GM19239 (cell line): ENCODE measurements at regions not wholly inside any gene's neighbourhood (a gene's known extent, or its start where the extent isn't known, plus 50 kb on each side); places are given as distances from the start of the nearest gene placed in this dataset.
"Not testable (repeated sequence)": the region's sequence is repeated elsewhere in the genome, so short reads cannot be mapped to it uniquely, and the experiment has no call there.

Experiments used
- DNase-seq: peaks from one replicate; pipeline ENCODE4 v3.0.0; 2011; ENCODE audit warnings: low spot score; ENCODE audit not compliant: insufficient read length
- FAIRE-seq: peaks from 2 replicates; lab custom pipeline; 2011; peaks lifted over from hg19 to GRCh38; lab: Jason Lieb, UNC

DNA sequence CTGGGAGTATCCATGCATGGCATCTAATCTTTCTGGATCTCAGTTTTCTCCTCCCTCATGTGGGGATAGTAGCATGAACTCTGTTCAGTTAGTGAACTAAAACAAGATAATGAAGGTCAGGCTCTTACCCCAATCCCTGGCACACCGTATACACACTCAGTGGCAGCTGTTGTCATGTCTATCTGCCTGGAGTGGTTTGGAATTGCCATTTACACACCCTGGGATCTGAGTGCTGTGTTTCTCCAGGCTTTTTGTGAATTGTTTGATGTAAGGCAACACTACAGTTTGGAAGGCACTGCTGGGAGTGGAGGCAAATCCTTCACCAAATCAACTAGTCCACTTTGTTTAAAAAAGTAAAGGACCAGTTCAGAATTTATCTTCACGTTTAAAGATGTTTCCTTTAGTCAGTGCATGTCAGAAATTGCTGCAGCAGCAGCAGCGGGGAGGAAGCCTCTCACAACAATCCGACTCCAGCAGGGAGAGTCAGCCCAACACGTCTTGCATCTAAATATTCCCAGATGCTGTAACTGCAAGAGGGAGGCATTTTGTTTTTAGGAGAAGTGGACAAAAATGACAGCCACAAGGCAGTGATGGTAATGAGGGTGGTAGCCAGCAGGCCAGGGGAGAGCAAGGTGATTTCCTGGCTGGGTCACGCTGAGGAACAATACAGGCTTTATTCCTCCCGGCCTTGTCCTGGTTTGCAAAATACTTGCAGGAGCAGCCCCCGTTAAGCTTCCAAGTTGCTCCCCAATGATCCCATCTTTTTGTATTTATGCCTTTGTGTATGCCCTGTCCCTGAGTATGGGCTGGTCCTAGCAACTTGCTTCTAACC, 128.5 kb upstream of the LRIG1 start:
- no peak for FAIRE-seq
- DNase-seq: no peak

- no peak for DNase-seq
- no peak for FAIRE-seq
These were observed 129.2 kb upstream of the LRIG1 start for GRCh38 chr3:66629982-66630368.

- FAIRE-seq: no peak
- no peak for DNase-seq
These were observed 132.9 kb upstream of the LRIG1 start for GRCh38 chr3:66633402-66634381.

- DNase-seq (no peak), FAIRE-seq (no peak)
These were observed 137.9 kb upstream of the LRIG1 start for GRCh38 chr3:66638717-66639116.

GRCh38 chr3:66639809-66640356, 139.1 kb upstream of the LRIG1 start:
- DNase-seq (no peak), FAIRE-seq (no peak)

GRCh38 chr3:66642019-66642418, 141.2 kb upstream of the LRIG1 start:
- FAIRE-seq: no peak
- DNase-seq: no peak

DNA sequence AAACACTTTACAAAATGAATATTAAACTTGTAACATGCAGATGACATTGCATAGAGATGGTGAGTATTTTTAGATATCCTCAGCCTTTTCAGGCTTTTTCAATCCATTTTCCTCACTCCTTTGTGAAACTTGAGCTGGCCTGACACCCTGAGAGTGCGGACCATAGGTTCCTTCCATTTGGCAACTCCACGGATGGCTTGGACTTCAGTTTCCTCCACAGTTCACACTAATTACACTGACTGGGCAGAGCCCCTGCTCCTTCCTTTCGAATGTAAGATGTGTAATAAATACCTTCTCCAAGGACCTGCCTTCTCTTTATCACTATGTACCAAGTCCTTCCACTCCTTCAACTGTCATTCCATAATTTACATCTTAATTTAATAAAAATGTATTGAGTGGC, 141.7 kb upstream of the LRIG1 start:
- DNase-seq (no peak), FAIRE-seq (no peak)

DNA sequence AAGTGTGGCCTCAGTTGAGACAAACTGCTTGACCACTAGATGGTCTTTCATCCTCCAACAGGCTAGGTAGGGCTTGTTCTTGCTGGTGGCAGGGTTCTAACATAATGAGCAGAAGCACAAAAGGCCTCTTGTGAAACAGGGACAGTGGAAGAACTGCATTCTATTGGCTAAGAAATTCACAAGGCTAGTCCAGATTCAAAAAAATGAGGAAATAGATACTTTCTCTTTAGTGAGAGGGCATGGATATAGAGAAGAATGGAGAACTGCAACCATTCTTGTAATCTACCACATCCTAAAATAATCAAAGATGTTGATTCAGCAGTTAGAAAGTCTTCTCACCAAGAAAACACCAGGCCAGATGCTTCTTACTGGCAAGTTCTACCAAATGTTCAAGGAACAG, 143.7 kb upstream of the LRIG1 start:
- no peak for DNase-seq
- FAIRE-seq: no peak

GRCh38 chr3:66648975-66649374, 148.2 kb upstream of the LRIG1 start:
- DNase-seq (no peak), FAIRE-seq (no peak)

DNA sequence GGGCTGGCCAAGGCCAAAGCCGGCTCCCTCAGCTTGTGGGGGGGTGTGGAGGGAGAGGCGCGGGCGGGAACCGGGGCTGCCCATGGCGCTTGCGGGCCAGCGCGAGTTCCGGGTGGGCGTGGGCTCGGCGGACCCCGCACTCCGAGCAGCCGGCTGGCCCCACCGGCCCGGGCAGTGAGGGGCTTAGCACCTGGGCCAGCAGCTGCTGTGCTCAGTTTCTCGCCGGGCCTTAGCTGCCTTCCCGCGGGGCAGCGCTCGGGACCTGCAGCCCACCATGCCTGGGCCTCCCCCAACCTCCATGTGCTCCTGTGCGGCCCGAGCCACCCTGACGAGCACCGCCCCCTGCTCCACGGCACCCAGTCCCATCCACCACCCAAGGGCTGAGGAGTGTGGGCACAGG, 150.7 kb upstream of the LRIG1 start:
- DNase-seq, FAIRE-seq: not testable (repeated sequence)

GRCh38 chr3:66652100-66652499, 151.3 kb upstream of the LRIG1 start:
- DNase-seq, FAIRE-seq: not testable (repeated sequence)

DNA sequence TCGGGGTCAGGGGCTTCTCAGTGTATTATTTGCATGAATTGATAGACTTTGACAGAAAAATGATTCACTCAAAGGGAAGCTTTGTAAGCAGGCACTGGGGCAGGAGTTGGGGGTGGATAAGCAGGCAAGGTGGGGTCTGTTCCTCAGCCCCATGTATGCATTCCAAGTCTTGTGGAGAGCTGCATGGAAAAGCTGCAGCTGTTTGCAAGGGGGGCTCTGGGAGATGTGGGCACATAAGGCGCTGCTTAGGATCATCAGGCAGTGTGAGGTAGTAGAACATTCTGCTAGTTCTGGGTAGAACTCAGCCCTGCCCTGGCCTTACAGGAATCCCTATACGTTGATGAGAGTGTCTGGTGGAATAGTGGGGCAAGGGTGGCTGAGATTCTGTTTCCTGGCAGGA, 154.2 kb upstream of the LRIG1 start:
- DNase-seq: no peak
- no peak for FAIRE-seq

DNA sequence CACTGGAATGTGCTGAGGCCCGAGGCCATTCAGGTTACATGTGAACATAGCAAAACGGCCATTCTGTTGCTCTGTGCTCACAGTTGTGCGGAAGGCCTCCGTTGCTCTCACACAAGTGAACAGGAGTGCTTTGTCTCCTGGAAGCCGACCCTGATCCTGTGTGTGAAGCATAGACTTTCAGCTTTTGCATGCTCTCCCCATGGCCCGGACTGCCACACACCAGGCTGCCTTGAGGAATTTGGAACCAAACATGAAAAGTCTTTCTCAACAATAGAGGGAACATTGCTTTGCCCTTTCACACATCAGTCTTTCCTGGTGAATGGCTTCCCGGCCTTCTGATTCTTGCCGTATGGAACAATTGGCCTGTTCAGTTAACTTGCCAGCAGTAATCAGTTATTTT, 154.8 kb upstream of the LRIG1 start:
- DNase-seq (no peak), FAIRE-seq (no peak)

- no peak for DNase-seq
- FAIRE-seq: no peak
These were observed 155.8 kb upstream of the LRIG1 start for GRCh38 chr3:66656609-66657008.

GRCh38 chr3:66659056-66659455, 158.2 kb upstream of the LRIG1 start:
- DNase-seq (no peak), FAIRE-seq (no peak)

GRCh38 chr3:66661628-66662027, 160.8 kb upstream of the LRIG1 start:
- FAIRE-seq (no peak), DNase-seq (no peak)

DNA sequence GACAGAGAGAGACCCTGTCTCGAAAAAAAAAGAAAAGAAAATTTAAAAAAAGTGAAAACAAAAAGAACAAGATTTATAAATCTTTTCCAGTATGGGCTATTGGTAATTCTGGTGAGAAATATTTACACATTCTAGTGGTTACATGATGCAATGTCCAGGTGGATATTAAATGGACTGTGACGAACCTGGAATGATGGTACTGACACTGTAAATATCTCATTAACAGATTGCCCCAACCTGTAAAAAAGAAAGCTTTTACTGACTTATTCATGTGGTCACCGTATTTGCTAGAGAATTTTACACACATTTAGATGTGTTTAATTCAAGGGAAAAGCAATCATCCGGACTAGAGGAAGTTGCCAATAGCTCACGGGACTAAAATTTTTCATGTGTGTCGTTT, 162.1 kb upstream of the LRIG1 start:
- FAIRE-seq: no peak

GRCh38 chr3:66665021-66665695, 164.3 kb upstream of the LRIG1 start:
- FAIRE-seq (no peak), DNase-seq (no peak)

More for the DNA sequence above, 162.1 kb upstream of the LRIG1 start:
- no peak for DNase-seq

DNA sequence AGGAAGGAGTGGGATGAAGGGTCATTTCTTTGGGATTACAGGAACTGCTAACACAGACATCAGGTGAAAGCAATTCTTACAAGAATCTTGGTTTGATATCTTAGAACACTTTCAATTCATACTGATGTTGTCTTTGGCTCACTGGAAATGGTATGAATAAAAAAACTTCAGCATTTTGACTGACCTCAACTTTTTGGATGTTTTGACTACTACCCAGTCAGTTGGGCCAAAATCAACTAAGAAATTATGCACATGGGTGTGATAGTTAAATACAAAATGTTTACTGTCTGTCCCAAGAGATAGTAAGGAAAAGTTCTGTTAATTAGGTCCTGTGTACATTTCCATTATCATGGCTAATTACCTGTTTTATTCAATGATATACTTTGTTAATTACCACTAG, 165.5 kb upstream of the LRIG1 start:
- DNase-seq (no peak), FAIRE-seq (no peak)

DNA sequence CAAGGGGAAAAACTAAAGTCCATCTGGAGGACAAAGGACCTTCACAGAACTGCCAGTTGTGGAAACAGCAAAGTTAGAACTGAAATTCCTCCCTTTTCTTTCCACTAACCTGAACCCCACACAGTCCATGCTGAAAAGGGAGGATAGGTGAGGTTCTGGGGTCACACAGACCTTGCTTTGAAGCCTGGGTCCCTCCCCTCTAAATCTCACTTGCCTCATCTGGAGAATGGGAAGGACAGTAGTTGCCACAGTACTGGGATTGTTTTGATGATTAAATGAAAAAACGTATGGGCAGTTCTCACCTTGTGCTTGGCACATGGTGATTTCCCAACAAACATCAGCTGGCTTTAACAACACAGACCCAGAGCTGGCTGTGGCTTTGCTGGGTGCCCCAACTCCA, 166.4 kb upstream of the LRIG1 start:
- DNase-seq (no peak), FAIRE-seq (no peak)
